ENCODE measurements at regions not wholly inside any gene's neighbourhood (a gene's known extent, or its start where the extent isn't known, plus 50 kb on each side); places are given as distances from the start of the nearest gene placed in this dataset.

DNA sequence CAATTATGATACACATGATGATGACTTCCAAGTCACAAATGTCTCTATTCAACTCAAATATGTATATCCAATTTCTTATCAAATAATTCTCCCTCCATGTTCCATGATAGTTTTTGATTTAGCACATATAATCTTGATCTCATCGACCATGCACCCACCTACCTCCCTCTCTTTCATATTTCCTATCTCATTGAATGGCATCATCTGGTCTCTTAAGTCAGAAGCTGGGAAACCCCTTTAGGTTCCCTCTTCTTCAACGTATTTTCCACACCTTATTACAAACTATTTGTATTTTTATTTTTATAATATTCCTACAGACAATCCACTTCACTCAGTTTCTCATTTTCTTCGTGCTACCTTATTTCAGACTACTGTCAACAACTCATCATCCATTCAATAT lies 56.9 kb upstream of the DPH6 start:
- TF ChIP-seq CTCF (IDR thresholded peaks at IDR 0.05) = no peak
- no peak for TF ChIP-seq POLR2A (IDR thresholded peaks at IDR 0.05; ENCODE audit: low read depth)
- no peak for TF ChIP-seq POLR2AphosphoS5 (IDR thresholded peaks at IDR 0.05)
- TF ChIP-seq EP300 (IDR thresholded peaks at IDR 0.05) = no peak

Measured in esophagus muscularis mucosa (tissue), 4 donors.